ENCODE measurements at regions not wholly inside any gene's neighbourhood (a gene's known extent, or its start where the extent isn't known, plus 50 kb on each side); places are given as distances from the start of the nearest gene placed in this dataset.

GRCh38 chr1:29658688-29659087, 422.4 kb downstream of the PTPRU start:
- H3K27me3 Mint-ChIP-seq (ENCODE audit: insufficient read depth), result no peaks in the 10 kb centered on the region; the same call in 1 of the 2 replicates
- H3K4me1 Mint-ChIP-seq (ENCODE audit: low read depth), result no peaks in the 10 kb centered on the region
- DNase-seq, result no peak
- H3K36me3 Mint-ChIP-seq (ENCODE audit: low read depth), result no peaks in the 10 kb centered on the region
- no peak overlapping the region for H3K27ac Mint-ChIP-seq
- H3K9me3 Mint-ChIP-seq, result peaks cover 9% of the 10 kb centered on the region
- no peak overlapping the region for H3K4me3 Mint-ChIP-seq
- no peak for TF ChIP-seq CTCF (IDR thresholded peaks at IDR 0.05)

- H3K4me1 Mint-ChIP-seq (ENCODE audit: low read depth), result no peaks in the 10 kb centered on the region
- DNase-seq, result no peak
- H3K27me3 Mint-ChIP-seq (ENCODE audit: insufficient read depth), result no peaks in the 10 kb centered on the region; the same call in 1 of the 2 replicates
- no peak overlapping the region for H3K4me3 Mint-ChIP-seq
- H3K9me3 Mint-ChIP-seq, result peaks cover 9% of the 10 kb centered on the region
- H3K36me3 Mint-ChIP-seq (ENCODE audit: low read depth), result no peaks in the 10 kb centered on the region
- no peak for TF ChIP-seq CTCF (IDR thresholded peaks at IDR 0.05)
- H3K27ac Mint-ChIP-seq, result no peak overlapping the region
Measured at GRCh38 chr1:29657816-29658215, 421.5 kb downstream of the PTPRU start.

GRCh38 chr1:29655945-29656850, 419.9 kb downstream of the PTPRU start:
- Mint-ChIP-seq H3K4me1 (ENCODE audit: low read depth) (no peaks in the 10 kb centered on the region), H3K36me3 (ENCODE audit: low read depth) (no peaks in the 10 kb centered on the region), H3K27me3 (ENCODE audit: insufficient read depth) (peaks cover 2% of the 10 kb centered on the region), H3K27ac (no peak overlapping the region), H3K4me3 (no peak overlapping the region), H3K9me3 (peaks cover 4% of the 10 kb centered on the region; the same call in 1 of the 2 replicates)
- TF ChIP-seq CTCF (IDR thresholded peaks at IDR 0.05), result peak; percentile 64
- no peak for DNase-seq

GRCh38 chr1:29655145-29655544, 418.8 kb downstream of the PTPRU start:
- no peak overlapping the region for H3K27ac Mint-ChIP-seq
- DNase-seq, result no peak
- H3K4me1 Mint-ChIP-seq (ENCODE audit: low read depth), result no peaks in the 10 kb centered on the region
- peaks cover 4% of the 10 kb centered on the region; the same call in 1 of the 2 replicates for H3K9me3 Mint-ChIP-seq
- no peaks in the 10 kb centered on the region for H3K36me3 Mint-ChIP-seq (ENCODE audit: low read depth)
- H3K4me3 Mint-ChIP-seq, result no peak overlapping the region
- peaks cover 4% of the 10 kb centered on the region for H3K27me3 Mint-ChIP-seq (ENCODE audit: insufficient read depth)
- TF ChIP-seq CTCF (IDR thresholded peaks at IDR 0.05), result no peak

- Mint-ChIP-seq H3K27ac (no peak overlapping the region), H3K4me3 (no peak overlapping the region), H3K4me1 (ENCODE audit: low read depth) (no peaks in the 10 kb centered on the region; the same call in 1 of the 2 replicates)
Measured at GRCh38 chr1:29653886-29654450, 417.6 kb downstream of the PTPRU start.

More at GRCh38 chr1:29653886-29654450, 417.6 kb downstream of the PTPRU start:
- Mint-ChIP-seq H3K36me3 (ENCODE audit: low read depth) (no peaks in the 10 kb centered on the region), H3K9me3 (0 out of 2 replicates have a peak, but pooled peaks cover 4% of the 10 kb centered on the region), H3K27me3 (ENCODE audit: insufficient read depth) (peaks cover 4% of the 10 kb centered on the region)
- DNase-seq, result no peak
- no peak for TF ChIP-seq CTCF (IDR thresholded peaks at IDR 0.05)

Measured in HFFc6 (cell line).